Body of pancreas (tissue), 4 donors: ENCODE measurements at regions not wholly inside any gene's neighbourhood (a gene's known extent, or its start where the extent isn't known, plus 50 kb on each side); places are given as distances from the start of the nearest gene placed in this dataset.

Experiments
- POLR2A ChIP-seq, 3 donors: fragments of 450-650 bp; IDR thresholded peaks; one replicate each; pipeline ENCODE4 v1.6.1; 2016; ENCODE audit warnings: antibody characterized with exemption in 3 of 3, mild to moderate bottlenecking in 2 of 3
- TF ChIP-seq, protein P1 (sequence below), 7 experiments: fragments of 450-650 bp in 4 of 7; fragments of 200-600 bp in 3 of 7; sonication (generic) in 3 of 7; IDR thresholded peaks; one replicate each; pipeline ENCODE4 v1.5.1; 2016 to 2019; ENCODE audit warnings: antibody characterized with exemption in 7 of 7

DNA sequence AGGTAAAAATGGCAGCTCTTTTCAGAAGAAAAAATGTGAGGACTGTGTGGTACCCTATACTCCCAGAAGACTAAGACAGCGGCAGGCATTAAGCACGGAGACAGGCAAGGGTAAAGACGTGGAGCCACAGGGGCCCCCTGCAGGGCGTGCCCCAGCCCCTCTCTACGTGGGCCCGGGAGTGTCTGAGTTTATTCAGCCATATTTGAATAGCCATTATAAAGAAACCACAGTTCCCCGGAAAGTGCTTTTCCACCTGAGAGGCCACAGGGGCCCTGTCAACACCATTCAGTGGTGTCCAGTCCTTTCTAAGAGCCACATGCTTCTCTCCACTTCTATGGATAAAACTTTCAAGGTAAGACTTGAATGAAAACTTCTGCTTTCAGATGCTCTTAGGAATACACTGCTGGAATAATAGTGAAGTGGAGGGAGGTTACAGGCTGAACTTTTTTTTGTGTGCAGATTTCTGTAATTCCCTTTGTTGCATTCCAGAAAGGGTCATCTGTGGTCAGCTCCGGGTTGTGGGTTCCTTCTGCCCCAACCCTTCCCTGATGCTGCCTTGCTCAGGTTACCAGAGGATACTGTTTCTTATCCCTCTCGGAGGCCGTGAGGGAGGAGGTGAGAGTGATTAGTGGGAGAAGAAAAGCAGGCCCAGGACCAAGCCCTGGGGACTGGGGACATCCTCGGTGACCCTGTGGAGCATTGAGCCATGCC lies 58.4 kb downstream of the SLC25A47 start:
- TF ChIP-seq, protein P1, sequence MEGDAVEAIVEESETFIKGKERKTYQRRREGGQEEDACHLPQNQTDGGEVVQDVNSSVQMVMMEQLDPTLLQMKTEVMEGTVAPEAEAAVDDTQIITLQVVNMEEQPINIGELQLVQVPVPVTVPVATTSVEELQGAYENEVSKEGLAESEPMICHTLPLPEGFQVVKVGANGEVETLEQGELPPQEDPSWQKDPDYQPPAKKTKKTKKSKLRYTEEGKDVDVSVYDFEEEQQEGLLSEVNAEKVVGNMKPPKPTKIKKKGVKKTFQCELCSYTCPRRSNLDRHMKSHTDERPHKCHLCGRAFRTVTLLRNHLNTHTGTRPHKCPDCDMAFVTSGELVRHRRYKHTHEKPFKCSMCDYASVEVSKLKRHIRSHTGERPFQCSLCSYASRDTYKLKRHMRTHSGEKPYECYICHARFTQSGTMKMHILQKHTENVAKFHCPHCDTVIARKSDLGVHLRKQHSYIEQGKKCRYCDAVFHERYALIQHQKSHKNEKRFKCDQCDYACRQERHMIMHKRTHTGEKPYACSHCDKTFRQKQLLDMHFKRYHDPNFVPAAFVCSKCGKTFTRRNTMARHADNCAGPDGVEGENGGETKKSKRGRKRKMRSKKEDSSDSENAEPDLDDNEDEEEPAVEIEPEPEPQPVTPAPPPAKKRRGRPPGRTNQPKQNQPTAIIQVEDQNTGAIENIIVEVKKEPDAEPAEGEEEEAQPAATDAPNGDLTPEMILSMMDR (IDR thresholded peaks at IDR 0.05), result no peak
- no peak for TF ChIP-seq POLR2A (IDR thresholded peaks at IDR 0.05)
